Calu3 (cell line): ENCODE measurements at regions not wholly inside any gene's neighbourhood (a gene's known extent, or its start where the extent isn't known, plus 50 kb on each side); places are given as distances from the start of the nearest gene placed in this dataset.
"Not testable (repeated sequence)": the region's sequence is repeated elsewhere in the genome, so short reads cannot be mapped to it uniquely, and the experiment has no call there.

Experiments
- BruUV-seq: library from RNA; stranded (reverse); fragments of 400-500 nt; replicated peaks from 2 replicates; lab custom pipeline; 2021; lab: Mats Ljungman, UMichigan
- CTCF ChIA-PET: fragments of 300-600 bp; sonication (Branson Sonifier 250); formaldehyde crosslinking; loops from one replicate; lab custom pipeline; 2022; ENCODE audit warnings: antibody characterized with exemption; lab: Charles Lee
- DNase-seq: peaks from one replicate; pipeline ENCODE4 v3.0.0; 2022
- H3K27ac Mint-ChIP-seq: one replicate; pipeline ENCODE4 v1.8.0; 2022; ENCODE audit warnings: mixed read lengths; ENCODE audit not compliant: unreplicated experiment
- H3K27me3 Mint-ChIP-seq: one replicate; pipeline ENCODE4 v1.8.0; 2022; ENCODE audit warnings: mixed read lengths; ENCODE audit not compliant: unreplicated experiment
- H3K36me3 Mint-ChIP-seq: one replicate; pipeline ENCODE4 v1.8.0; 2022; ENCODE audit warnings: mild to moderate bottlenecking, moderate library complexity, mixed read lengths; ENCODE audit not compliant: insufficient read depth, unreplicated experiment
- H3K4me1 Mint-ChIP-seq: one replicate; pipeline ENCODE4 v1.8.0; 2022; ENCODE audit warnings: mild to moderate bottlenecking, low read depth, mixed read lengths; ENCODE audit not compliant: unreplicated experiment
- H3K4me3 Mint-ChIP-seq: one replicate; pipeline ENCODE4 v1.8.0; 2022; ENCODE audit warnings: mild to moderate bottlenecking, low read depth, moderate library complexity, mixed read lengths; ENCODE audit not compliant: unreplicated experiment
- H3K9me3 Mint-ChIP-seq: one replicate; pipeline ENCODE4 v1.8.0; 2022; ENCODE audit warnings: low read depth, mixed read lengths; ENCODE audit not compliant: unreplicated experiment
- CTCF ChIP-seq: fragments of 200-600 bp; IDR thresholded peaks from one replicate; pipeline ENCODE4 v1.8.0; 2022; ENCODE audit warnings: antibody characterized with exemption; ENCODE audit not compliant: unreplicated experiment
- intact Hi-C: fragments of 100-400 bp; cut with micrococcal nuclease; formaldehyde crosslinking; loops from one replicate; pipeline ENCODE4 v1.10.0; 2022; ENCODE audit not compliant: unreplicated experiment

- no TSS peak for BruUV-seq
- CTCF ChIA-PET: no interaction called here
- H3K4me1 Mint-ChIP-seq: no peaks in the 10 kb centered on the region
- H3K27ac Mint-ChIP-seq: no peak overlapping the region
- no peak for DNase-seq
- no peaks in the 10 kb centered on the region for H3K27me3 Mint-ChIP-seq
- H3K9me3 Mint-ChIP-seq: peaks cover 11% of the 10 kb centered on the region
- H3K4me3 Mint-ChIP-seq: no peak overlapping the region
- no peak for TF ChIP-seq CTCF
- intact Hi-C loops: no loop called here
- no peaks in the 10 kb centered on the region for H3K36me3 Mint-ChIP-seq
These were observed 106.0 kb upstream of the AR start for GRCh38 chrX:67437821-67438220.

- H3K9me3 Mint-ChIP-seq, H3K27ac Mint-ChIP-seq, H3K36me3 Mint-ChIP-seq, DNase-seq, intact Hi-C loops, H3K4me1 Mint-ChIP-seq, H3K4me3 Mint-ChIP-seq, BruUV-seq, CTCF ChIA-PET, H3K27me3 Mint-ChIP-seq: not testable (repeated sequence)
These were observed 68.6 kb upstream of the AR start for GRCh38 chrX:67475259-67475658.

DNA sequence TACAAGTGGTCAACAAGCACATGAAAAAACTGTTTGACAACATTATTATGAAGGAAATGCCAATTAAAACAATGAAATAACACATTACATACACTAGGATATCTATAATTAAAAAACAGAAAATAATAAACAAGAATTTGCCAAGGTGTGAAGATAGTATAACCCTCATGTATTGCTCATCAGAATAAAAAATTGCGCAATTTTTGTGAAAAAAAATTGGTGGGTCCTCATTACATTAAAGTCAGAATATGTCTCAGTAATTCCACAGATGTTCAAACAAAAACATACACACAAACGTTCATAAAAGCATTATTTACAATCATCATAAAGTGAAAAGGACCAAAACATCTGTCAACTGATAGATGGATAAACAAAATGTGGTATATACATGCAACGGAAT lies 63.0 kb upstream of the AR start:
- Mint-ChIP-seq H3K27me3 (no peaks in the 10 kb centered on the region), H3K4me1 (no peaks in the 10 kb centered on the region), H3K4me3 (no peak overlapping the region), H3K27ac (no peak overlapping the region), H3K9me3 (peaks cover 5% of the 10 kb centered on the region), H3K36me3 (no peaks in the 10 kb centered on the region)
- no peak for TF ChIP-seq CTCF
- no TSS peak for BruUV-seq
- CTCF ChIA-PET: no interaction called here
- no peak for DNase-seq
- intact Hi-C loops: no loop called here
